ENCODE measurements at regions not wholly inside any gene's neighbourhood (a gene's known extent, or its start where the extent isn't known, plus 50 kb on each side); places are given as distances from the start of the nearest gene placed in this dataset.

GRCh38 chr4:131302108-131302507 lies 1847.0 kb upstream of the PCDH10 start:
- DNase-seq (ENCODE audit: low spot score) = no peak
- ATAC-seq (ENCODE audit: low FRiP score) = no peak
- no peak for TF ChIP-seq CTCF (IDR thresholded peaks at IDR 0.05)

- no peak for TF ChIP-seq CTCF (IDR thresholded peaks at IDR 0.05)
- ATAC-seq (ENCODE audit: low FRiP score) (no peak), DNase-seq (ENCODE audit: low spot score) (no peak)
These were observed 1844.4 kb upstream of the PCDH10 start for GRCh38 chr4:131304686-131305085.

- ATAC-seq (ENCODE audit: low FRiP score) (no peak), DNase-seq (ENCODE audit: low spot score) (no peak)
- TF ChIP-seq CTCF (IDR thresholded peaks at IDR 0.05) = no peak
These were observed 1839.5 kb upstream of the PCDH10 start for GRCh38 chr4:131309628-131310027.

- TF ChIP-seq CTCF (IDR thresholded peaks at IDR 0.05) = no peak
- DNase-seq (ENCODE audit: low spot score) (no peak), ATAC-seq (ENCODE audit: low FRiP score) (no peak)
These were observed 1833.0 kb upstream of the PCDH10 start for GRCh38 chr4:131316086-131316485.

GRCh38 chr4:131337936-131338335 lies 1811.2 kb upstream of the PCDH10 start:
- no peak for ATAC-seq (ENCODE audit: low FRiP score)
- no peak for TF ChIP-seq CTCF (IDR thresholded peaks at IDR 0.05)
- no peak for DNase-seq (ENCODE audit: low spot score)

- DNase-seq (ENCODE audit: low spot score) (no peak), ATAC-seq (ENCODE audit: low FRiP score) (no peak)
These were observed 1810.0 kb upstream of the PCDH10 start for GRCh38 chr4:131339137-131339536.

GRCh38 chr4:131344761-131345160 lies 1804.3 kb upstream of the PCDH10 start:
- DNase-seq (ENCODE audit: low spot score) (no peak), ATAC-seq (ENCODE audit: low FRiP score) (no peak)
- TF ChIP-seq CTCF (IDR thresholded peaks at IDR 0.05) = no peak

More at GRCh38 chr4:131339137-131339536, 1810.0 kb upstream of the PCDH10 start:
- no peak for TF ChIP-seq CTCF (IDR thresholded peaks at IDR 0.05)

All from omental fat pad (tissue), 3 donors.